Liver (tissue), 8 donors: ENCODE measurements at regions not wholly inside any gene's neighbourhood (a gene's known extent, or its start where the extent isn't known, plus 50 kb on each side); places are given as distances from the start of the nearest gene placed in this dataset.

Experiments
- DNase-seq: peaks from one replicate; pipeline ENCODE4 v3.0.0-alpha.2; 2017; ENCODE audit warnings: low spot score
- H3K27ac ChIP-seq, 2 donors: one replicate each; pipeline ENCODE4 v1.7.0; 2013; ENCODE audit warnings: inconsistent platforms in 2 of 2, low read length in 2 of 2, control low read depth in 1 of 2, low read depth in 1 of 2, mild to moderate bottlenecking in 1 of 2
- H3K27me3 ChIP-seq, 4 donors: one replicate each; pipeline versions ENCODE4 v1.6.1 to v1.7.0; 2013; ENCODE audit warnings: low read length in 3 of 4, inconsistent platforms in 1 of 4, mild to moderate bottlenecking in 1 of 4, moderate library complexity in 1 of 4; ENCODE audit not compliant: control insufficient read depth in 4 of 4, insufficient read depth in 4 of 4
- H3K36me3 ChIP-seq, 4 donors: one replicate each; pipeline versions ENCODE4 v1.6.1 to v1.7.0; 2013; ENCODE audit warnings: low read length in 3 of 4, mild to moderate bottlenecking in 3 of 4, low read depth in 1 of 4, moderate library complexity in 1 of 4; ENCODE audit not compliant: control insufficient read depth in 4 of 4, insufficient read depth in 3 of 4
- H3K4me1 ChIP-seq, 4 donors: one replicate each; pipeline versions ENCODE4 v1.6.1 to v1.7.0; 2013; ENCODE audit warnings: low read length in 3 of 4, mild to moderate bottlenecking in 3 of 4, moderate library complexity in 1 of 4; ENCODE audit not compliant: control insufficient read depth in 4 of 4, insufficient read depth in 4 of 4
- H3K4me3 ChIP-seq, 3 donors: one replicate each; pipeline versions ENCODE4 v1.6.1 to v1.7.0; 2013; ENCODE audit warnings: low read length in 3 of 3, control low read depth in 1 of 3, low read depth in 1 of 3, mild to moderate bottlenecking in 1 of 3
- H3K9ac ChIP-seq, 2 donors: one replicate each; pipeline ENCODE4 v1.7.0; 2013; ENCODE audit warnings: low read length in 2 of 2, mild to moderate bottlenecking in 2 of 2, moderate library complexity in 2 of 2, control low read depth in 1 of 2, low read depth in 1 of 2
- H3K9me3 ChIP-seq, 4 donors: one replicate each; pipeline versions ENCODE4 v1.6.1 to v1.7.0; 2013; ENCODE audit warnings: low read length in 3 of 4; ENCODE audit not compliant: control insufficient read depth in 4 of 4
- ATF3 ChIP-seq: IDR thresholded peaks from 2 replicates; pipeline ENCODE4 v1.6.1; 2016; ENCODE audit warnings: antibody characterized with exemption
- CTCF ChIP-seq: fragments of 150-350 bp; IDR thresholded peaks from 2 replicates; pipeline ENCODE4 v1.5.1; 2017; ENCODE audit warnings: improper control_type of control experiment, low read depth, low read length; ENCODE audit not compliant: missing input control
- EGR1 ChIP-seq, 2 donors: IDR thresholded peaks; 2 replicates each; pipeline ENCODE4 v1.6.1; 2016 to 2018; ENCODE audit warnings: antibody characterized with exemption in 2 of 2, low read depth in 2 of 2
- GABPA ChIP-seq, 2 donors: IDR thresholded peaks in 1 of 2; conservative IDR thresholded peaks in 1 of 2; 2 replicates each; pipeline ENCODE4 v1.6.1; 2016; ENCODE audit warnings: antibody characterized with exemption in 2 of 2, mild to moderate bottlenecking in 1 of 2, moderate library complexity in 1 of 2
- HNF4A ChIP-seq, 2 donors: conservative IDR thresholded peaks; 2 replicates each; pipeline ENCODE4 v1.6.1; 2016; ENCODE audit warnings: antibody characterized with exemption in 2 of 2, mild to moderate bottlenecking in 2 of 2
- HNF4G ChIP-seq: IDR thresholded peaks from 2 replicates; pipeline ENCODE4 v1.6.1; 2016; ENCODE audit warnings: antibody characterized with exemption
- JUND ChIP-seq, 2 donors: IDR thresholded peaks; 2 replicates each; pipeline ENCODE4 v1.6.1; 2016; ENCODE audit warnings: antibody characterized with exemption in 2 of 2
- MAX ChIP-seq: IDR thresholded peaks from 2 replicates; pipeline ENCODE4 v1.6.1; 2016; ENCODE audit warnings: antibody characterized with exemption
- SP1 ChIP-seq: IDR thresholded peaks from 2 replicates; pipeline ENCODE4 v1.6.1; 2018; ENCODE audit warnings: antibody characterized with exemption, mild to moderate bottlenecking
- TAF1 ChIP-seq: conservative IDR thresholded peaks from 2 replicates; pipeline ENCODE4 v1.6.1; 2016; ENCODE audit warnings: antibody characterized with exemption, mild to moderate bottlenecking
- ZBTB33 ChIP-seq: IDR thresholded peaks from 2 replicates; pipeline ENCODE4 v1.6.1; 2016; ENCODE audit warnings: antibody characterized with exemption
- WGBS: extraction: QIAGEN DNeasy Blood & Tissue Kit; methylation state at CpG from one replicate; pipeline ENCODE4 v1.1.7; 2013; 5-methylcytosine and 5-hydroxymethylcytosine counted together
- donor health status: healthy.
- donor health status: healthy.
- donor health status: healthy.
- donor health status: healthy.
- donor health status: healthy.

GRCh38 chr1:56374026-56374974, 205.1 kb downstream of the PLPP3 start:
- 82% methylated on average over 14 of the region's 14 CpGs for WGBS
- Histone ChIP-seq H3K4me3 (no peak overlapping the region), H3K27me3 (no peaks in the 10 kb centered on the region), H3K27ac (no peak overlapping the region), H3K9ac (no peak overlapping the region), H3K9me3 (no peaks in the 10 kb centered on the region), H3K4me1 (no peaks in the 10 kb centered on the region), H3K36me3 (no peaks in the 10 kb centered on the region)
- TF ChIP-seq HNF4A (conservative IDR thresholded peaks at IDR 0.05) (no peak), GABPA (IDR thresholded peaks at IDR 0.05 in 1 of 2, conservative IDR thresholded peaks at IDR 0.05 in 1 of 2) (no peak), JUND (IDR thresholded peaks at IDR 0.05) (no peak), CTCF (no peak), MAX (no peak)
- no peak for DNase-seq

GRCh38 chr1:56370513-56370912, 208.8 kb downstream of the PLPP3 start:
- H3K27ac ChIP-seq, result no peak overlapping the region
- no peaks in the 10 kb centered on the region for H3K4me1 ChIP-seq
- no peaks in the 10 kb centered on the region for H3K27me3 ChIP-seq
- no peak overlapping the region for H3K4me3 ChIP-seq
- H3K36me3 ChIP-seq, result no peaks in the 10 kb centered on the region
- no peak for DNase-seq
- H3K9ac ChIP-seq, result no peak overlapping the region
- TF ChIP-seq HNF4G, result no peak
- TF ChIP-seq ATF3, result no peak
- no peak for TF ChIP-seq ZBTB33
- no peak for TF ChIP-seq MAX
- TF ChIP-seq EGR1 (IDR thresholded peaks at IDR 0.05; ENCODE audit: low read depth in 2 of 2), result no peak
- TF ChIP-seq TAF1, result no peak
- no peak for TF ChIP-seq SP1
- WGBS, result 94% methylated on average over 6 of the region's 6 CpGs
- no peaks in the 10 kb centered on the region for H3K9me3 ChIP-seq
